ENCODE measurements at regions not wholly inside any gene's neighbourhood (a gene's known extent, or its start where the extent isn't known, plus 50 kb on each side); places are given as distances from the start of the nearest gene placed in this dataset.
"Not testable (repeated sequence)": the region's sequence is repeated elsewhere in the genome, so short reads cannot be mapped to it uniquely, and the experiment has no call there.

DNA sequence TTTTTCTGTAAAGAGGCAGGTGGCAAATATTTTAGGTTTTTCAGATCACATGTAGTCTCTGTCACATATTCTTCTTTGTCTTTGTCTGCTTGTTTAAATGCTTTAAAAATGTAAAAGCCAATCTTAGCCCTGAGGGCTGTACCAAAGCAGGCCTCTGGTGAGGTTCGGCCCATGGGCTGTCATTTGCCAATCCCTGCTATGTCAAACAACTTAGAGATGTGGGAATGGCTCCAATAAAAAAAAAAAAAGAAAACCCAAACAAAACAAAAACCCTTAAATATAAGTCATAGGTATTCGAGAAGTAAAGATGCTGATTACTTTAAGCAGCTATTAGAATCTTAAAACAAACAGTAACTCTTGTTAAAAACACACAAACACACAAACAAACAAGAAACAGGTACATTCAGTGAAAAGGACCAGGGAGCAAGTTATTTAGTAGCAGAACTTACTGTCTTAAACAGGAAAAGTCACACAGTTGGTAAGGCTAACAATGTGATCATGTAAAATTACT, 61.4 kb upstream of the NAMPT start:
- TF ChIP-seq, protein P1, sequence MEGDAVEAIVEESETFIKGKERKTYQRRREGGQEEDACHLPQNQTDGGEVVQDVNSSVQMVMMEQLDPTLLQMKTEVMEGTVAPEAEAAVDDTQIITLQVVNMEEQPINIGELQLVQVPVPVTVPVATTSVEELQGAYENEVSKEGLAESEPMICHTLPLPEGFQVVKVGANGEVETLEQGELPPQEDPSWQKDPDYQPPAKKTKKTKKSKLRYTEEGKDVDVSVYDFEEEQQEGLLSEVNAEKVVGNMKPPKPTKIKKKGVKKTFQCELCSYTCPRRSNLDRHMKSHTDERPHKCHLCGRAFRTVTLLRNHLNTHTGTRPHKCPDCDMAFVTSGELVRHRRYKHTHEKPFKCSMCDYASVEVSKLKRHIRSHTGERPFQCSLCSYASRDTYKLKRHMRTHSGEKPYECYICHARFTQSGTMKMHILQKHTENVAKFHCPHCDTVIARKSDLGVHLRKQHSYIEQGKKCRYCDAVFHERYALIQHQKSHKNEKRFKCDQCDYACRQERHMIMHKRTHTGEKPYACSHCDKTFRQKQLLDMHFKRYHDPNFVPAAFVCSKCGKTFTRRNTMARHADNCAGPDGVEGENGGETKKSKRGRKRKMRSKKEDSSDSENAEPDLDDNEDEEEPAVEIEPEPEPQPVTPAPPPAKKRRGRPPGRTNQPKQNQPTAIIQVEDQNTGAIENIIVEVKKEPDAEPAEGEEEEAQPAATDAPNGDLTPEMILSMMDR (IDR thresholded peaks at IDR 0.05; ENCODE audit: low read depth, low read length, missing control alignments), result no peak
- H3K4me3 ChIP-seq (ENCODE audit: low read depth, low read length), result no peak overlapping the region
- DNase-seq (ENCODE audit: low read depth), result no peak

DNA sequence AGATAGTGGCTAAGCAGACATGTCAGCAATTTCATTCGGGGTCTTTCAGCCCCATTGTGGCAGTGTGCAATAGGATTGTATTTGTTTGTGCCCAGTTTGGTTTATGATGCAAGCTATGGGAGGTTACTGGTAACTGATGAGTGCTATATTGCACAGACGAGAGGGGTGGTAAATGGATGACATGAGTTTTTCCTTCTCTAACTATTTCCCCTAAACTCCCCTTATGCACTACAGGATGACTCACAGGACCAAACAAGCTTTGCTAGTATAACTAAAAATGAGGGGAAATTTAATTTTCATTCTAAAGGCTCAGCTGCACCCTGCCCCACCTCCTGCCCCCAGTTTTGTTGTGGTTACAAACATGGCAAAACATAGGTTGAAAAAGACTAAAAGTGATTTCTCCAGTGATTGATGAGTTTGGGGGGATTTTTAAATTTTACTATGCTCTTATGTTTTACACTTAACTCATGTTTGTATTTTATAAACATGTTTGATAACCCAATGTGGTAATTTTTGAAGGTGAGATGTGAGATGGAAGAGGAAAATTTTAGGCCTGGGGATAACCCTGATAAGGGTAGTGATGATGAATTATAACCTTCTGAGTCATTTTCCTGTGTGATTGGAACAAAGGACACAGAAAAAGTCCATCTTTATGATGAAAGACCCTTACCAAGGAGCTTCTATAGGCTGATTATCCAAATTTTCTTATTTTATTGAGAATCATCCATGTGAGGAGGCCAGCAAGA, 60.8 kb upstream of the NAMPT start:
- H3K4me3 ChIP-seq (ENCODE audit: low read depth, low read length), result no peak overlapping the region
- TF ChIP-seq, protein P1 (IDR thresholded peaks at IDR 0.05; ENCODE audit: low read depth, low read length, missing control alignments), result no peak
- DNase-seq (ENCODE audit: low read depth), result no peak

DNA sequence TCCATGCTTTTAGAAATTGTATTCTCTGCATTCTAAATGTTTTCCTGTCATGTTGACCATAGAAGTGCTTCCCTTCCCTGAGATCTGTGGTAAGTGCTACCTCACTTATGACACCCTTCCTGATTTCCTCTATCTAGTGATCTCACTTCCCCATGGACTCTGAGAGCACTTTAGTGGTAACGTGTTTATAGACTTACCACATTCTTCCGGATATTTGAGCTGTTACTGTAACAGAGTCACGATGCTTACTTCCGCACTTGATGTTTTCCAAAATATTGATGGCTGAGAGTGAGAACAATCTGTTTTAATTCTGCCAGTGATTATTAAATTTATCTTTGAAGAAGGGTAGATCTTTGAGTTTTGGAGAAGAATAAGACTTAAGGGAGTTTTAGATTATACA, 60.1 kb upstream of the NAMPT start:
- H3K4me3 ChIP-seq (ENCODE audit: low read depth, low read length), result no peak overlapping the region
- TF ChIP-seq, protein P1 (IDR thresholded peaks at IDR 0.05; ENCODE audit: low read depth, low read length, missing control alignments), result no peak
- no peak for DNase-seq (ENCODE audit: low read depth)

DNA sequence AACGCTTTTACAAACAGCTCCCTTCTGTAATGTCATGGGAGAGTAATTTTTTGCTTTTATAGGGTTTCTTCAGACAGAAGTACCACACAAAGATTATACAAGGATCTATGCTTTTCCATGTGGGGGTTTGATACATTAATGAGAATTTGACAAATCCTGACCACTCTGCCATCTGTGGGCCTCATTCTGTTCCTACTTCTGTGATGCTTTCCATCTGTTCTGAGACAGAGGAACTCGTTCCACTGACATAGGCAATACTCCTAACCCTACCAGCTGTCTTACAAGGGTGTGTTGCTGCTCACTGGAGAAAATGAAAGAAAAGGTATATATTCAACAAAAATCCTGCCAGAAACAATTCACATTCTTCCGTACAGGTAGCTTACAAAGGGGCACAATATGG, 59.4 kb upstream of the NAMPT start:
- TF ChIP-seq, protein P1 (IDR thresholded peaks at IDR 0.05; ENCODE audit: low read depth, low read length, missing control alignments), result no peak
- no peak overlapping the region for H3K4me3 ChIP-seq (ENCODE audit: low read depth, low read length)

DNA sequence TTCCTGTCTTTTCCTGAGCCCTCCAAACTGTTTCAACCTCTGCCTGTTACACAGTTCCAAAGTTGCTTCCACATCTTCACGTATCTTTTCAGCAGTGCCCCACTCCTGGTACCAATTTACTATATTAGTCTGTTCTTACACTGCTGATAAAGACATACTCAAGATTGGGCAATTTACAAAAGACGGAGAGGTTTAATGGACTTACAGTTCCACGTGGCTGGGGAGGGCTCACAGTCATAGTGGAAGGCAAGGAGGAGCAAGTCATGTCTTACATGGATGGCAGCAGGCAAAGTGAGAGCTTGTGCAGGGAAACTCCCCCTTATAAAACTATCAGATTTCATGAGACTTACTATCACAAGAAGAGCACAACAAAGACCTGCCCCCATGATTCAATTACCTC, 57.3 kb upstream of the NAMPT start:
- not testable (repeated sequence) for H3K4me3 ChIP-seq (ENCODE audit: low read depth, low read length); DNase-seq (ENCODE audit: low read depth)

More for the DNA sequence above, 59.4 kb upstream of the NAMPT start:
- no peak for DNase-seq (ENCODE audit: low read depth)

DNA sequence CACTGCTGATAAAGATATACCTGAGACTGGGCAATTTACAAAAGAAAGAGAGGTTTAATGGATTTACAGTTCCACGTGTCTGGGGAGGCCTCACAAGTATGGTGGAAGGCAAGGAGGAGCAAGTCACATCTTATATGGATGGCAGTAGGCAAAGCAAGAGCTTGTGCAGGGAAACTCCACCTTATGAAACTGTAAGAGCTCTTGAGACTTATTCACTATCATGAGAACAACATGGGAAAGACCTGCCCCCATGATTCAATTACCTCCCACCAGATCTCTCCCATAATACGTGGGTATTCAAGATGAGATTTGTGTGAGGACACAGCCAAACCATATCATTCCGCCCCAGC, 55.4 kb upstream of the NAMPT start:
- not testable (repeated sequence) for DNase-seq (ENCODE audit: low read depth); H3K4me3 ChIP-seq (ENCODE audit: low read depth, low read length)

DNA sequence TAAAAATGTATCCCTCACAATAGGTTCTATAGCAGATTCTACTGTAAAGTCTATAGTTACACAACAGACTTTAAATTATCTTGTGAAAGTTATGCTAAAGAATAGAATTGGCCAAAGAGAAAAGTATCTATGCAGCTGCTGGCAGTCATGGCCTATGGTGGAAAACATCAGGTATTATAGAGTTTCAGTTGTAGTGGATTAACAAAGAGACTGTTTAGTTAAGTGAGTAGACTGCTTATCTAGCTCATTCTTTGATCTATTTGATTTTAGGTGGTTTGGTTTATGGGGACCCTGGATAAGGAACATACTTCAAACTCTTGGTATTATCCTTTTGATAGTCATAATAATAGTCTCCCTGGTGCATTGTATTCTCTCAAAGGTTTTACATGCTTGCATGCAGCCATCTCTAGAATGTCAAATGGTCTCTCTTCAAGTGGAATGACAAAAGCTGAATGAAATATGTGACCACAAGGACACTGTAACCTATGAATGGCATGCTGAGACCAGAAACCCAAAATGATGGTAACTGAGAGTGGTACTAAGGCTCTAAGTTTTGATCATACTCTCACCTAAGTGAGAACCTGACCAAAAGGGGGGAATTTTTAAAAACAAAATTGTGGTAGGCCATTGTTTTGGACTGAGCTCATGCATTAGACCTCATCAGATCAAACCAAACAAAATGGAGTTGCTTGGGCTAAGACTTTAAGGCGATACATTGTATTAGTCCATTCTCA, 54.9 kb upstream of the NAMPT start:
- DNase-seq (ENCODE audit: low read depth), result no peak
- TF ChIP-seq, protein P1 (IDR thresholded peaks at IDR 0.05; ENCODE audit: low read depth, low read length, missing control alignments), result no peak
- no peak overlapping the region for H3K4me3 ChIP-seq (ENCODE audit: low read depth, low read length)

DNA sequence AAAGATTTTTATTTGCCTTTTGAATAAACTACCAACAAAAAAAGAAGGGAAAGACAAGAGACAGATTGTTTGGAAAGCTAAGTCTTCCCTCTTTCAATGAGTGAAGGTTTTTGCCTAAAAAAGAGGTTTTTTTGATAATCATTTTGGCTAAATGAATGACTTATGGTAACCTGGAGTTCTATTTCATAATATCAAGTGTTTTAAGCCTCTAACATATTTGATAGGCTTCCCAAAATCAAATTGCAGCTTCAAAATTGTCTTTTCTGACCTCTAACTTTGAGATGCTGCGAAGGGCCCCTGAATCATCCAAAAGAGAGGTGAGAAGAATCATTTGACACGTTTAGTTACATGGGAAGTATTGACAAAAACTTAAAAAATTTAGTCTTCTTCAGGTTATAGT, 53.0 kb upstream of the NAMPT start:
- no peak overlapping the region for H3K4me3 ChIP-seq (ENCODE audit: low read depth, low read length)
- DNase-seq (ENCODE audit: low read depth), result no peak
- TF ChIP-seq, protein P1 (IDR thresholded peaks at IDR 0.05; ENCODE audit: low read depth, low read length, missing control alignments), result no peak
